HG03354 (cell line): ENCODE measurements at regions not wholly inside any gene's neighbourhood (a gene's known extent, or its start where the extent isn't known, plus 50 kb on each side); places are given as distances from the start of the nearest gene placed in this dataset.
"Not testable (repeated sequence)": the region's sequence is repeated elsewhere in the genome, so short reads cannot be mapped to it uniquely, and the experiment has no call there.

ENCODE experiments used
- ATAC-seq: cut with Tn5 transposase; IDR thresholded peaks from one replicate; pipeline ENCODE4 v1.9.1; 2021; ENCODE audit warnings: mild to moderate bottlenecking; ENCODE audit not compliant: unreplicated experiment, poor library complexity, severe bottlenecking

DNA sequence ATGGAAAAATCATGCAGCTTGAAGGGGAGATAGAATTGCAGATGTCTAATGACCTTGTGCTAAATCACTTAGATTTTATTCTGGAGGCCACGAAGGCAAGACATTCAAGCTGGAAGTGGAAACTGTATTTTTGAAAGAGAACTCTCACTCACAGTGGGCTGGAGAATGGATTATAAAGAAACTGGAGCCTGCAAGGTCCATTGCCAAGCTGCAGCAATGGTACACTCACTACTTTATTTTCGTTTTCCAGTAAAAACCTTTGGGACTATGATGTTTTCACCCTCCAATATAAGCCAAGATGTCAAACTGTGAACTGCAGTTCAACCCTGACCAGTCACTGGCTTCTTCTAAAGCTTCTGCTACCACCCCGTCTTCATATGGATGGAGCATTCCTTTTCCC, 62.0 kb downstream of the SKIDA1 start:
- no peak for ATAC-seq

GRCh38 chr10:21458126-21458871, 67.2 kb downstream of the SKIDA1 start:
- no peak for ATAC-seq

GRCh38 chr10:21456160-21456559, 69.3 kb downstream of the SKIDA1 start:
- no peak for ATAC-seq

GRCh38 chr10:21452203-21452602, 73.3 kb downstream of the SKIDA1 start:
- ATAC-seq: no peak

DNA sequence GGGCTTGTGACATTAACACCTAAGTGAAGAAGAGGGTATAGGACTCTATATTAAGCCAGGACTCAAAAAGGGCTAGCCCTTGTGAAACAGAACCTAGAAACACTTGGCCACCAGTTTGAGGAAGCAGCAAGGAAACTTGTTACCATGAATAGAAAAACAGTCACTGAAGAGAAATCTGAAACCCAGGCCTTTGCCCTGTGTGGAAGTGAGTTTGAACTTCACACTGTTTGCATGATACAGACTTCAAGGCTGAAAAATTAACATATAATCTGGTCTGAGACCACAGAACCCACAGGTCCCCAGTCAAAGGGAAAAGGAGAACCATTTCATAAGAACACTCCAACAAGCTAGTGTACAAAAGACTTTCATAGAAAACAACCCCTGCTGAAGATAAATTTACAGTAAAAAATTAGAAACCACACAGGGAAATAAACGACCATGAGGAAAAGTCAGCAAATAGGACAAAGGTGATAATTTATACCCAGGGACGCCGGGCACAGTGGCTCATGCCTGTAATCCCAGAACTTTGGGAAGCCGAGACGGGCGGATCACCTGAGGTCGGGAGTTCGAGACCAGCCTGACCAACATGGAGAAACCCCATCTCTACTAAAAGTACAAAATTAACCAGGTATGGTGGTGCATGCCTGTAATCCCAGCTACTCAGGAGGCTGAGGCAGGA, 76.1 kb downstream of the SKIDA1 start:
- ATAC-seq: peak; percentile 81

GRCh38 chr10:21445163-21445562, 80.3 kb downstream of the SKIDA1 start:
- no peak for ATAC-seq

GRCh38 chr10:21441625-21442024, 83.9 kb downstream of the SKIDA1 start:
- no peak for ATAC-seq

- ATAC-seq: not testable (repeated sequence)
These were observed 86.6 kb downstream of the SKIDA1 start for GRCh38 chr10:21438914-21439313.

- no peak for ATAC-seq
These were observed 87.6 kb downstream of the SKIDA1 start for GRCh38 chr10:21437770-21438382.

DNA sequence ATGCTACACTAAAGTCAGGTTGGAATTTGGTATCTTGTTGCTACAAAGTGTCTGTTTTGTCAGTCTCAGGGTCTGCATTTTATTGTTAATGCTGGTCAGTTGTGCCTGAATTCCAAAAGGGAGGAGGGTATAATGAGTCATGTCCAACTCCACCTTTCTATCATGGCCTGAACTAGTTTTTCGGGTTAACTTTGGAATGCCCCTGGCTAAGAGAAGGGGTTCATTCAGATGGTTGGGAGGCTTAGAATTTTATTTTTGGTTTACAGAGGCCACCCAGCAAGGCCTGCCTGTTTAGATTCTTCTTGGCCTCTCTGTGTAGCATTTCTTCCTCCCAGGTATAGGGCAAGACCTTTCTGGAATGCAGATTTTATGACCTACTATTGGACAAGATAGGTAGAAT, 93.2 kb downstream of the SKIDA1 start:
- ATAC-seq: no peak

GRCh38 chr10:21431799-21432198, 93.7 kb downstream of the SKIDA1 start:
- no peak for ATAC-seq

DNA sequence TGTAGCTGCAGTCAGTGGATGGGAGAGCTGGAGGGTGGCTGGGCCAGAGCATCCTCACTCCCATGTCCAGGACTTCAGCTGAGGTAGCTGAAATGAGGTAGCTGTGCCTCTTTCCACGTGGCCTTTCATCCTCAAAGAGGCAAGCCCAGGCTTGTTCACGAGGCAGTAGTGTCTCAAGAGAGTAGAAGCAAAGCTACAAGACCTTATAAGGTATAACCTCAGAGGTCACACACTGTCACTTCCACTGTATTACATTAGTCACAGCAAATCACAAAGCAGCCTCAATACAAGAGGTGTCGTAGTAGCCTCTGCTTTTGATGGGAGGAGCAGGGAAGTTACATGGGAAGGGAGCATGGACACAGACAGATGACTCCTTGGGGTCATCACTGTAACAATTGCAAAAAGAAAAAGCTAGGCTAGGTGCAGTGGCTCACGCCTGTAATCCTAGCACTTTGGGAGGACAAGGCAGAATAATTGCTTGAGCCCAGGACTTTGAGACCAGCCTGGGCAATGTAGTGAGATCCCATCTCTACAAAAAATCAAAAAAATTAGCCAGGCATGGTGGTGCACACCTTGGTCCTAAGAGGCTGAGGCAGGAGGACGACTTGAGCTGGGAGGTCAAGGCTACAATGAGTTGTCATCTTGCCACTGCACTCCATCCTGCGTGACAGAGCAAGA, 97.5 kb downstream of the SKIDA1 start:
- ATAC-seq: no peak

- ATAC-seq: no peak
These were observed 101.0 kb downstream of the SKIDA1 start for GRCh38 chr10:21424459-21424861.

DNA sequence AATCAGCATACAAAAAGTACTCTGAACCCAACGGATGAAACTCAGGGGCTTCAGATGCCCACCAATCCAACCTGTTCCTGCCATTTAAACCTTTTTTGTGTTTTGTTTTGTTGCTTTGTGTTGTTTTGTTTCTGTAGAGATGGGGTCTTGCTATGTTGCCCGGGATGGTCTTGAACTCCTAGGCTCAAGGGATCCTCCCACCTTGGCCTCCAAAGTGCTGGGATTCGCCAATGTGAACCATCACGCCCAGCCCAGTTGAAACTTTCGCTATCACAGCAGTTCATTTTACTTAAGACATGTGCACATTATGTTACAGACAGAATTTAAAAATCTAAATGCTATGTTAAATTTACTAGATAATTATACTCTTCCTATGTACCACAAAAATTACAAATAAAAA, 101.6 kb downstream of the SKIDA1 start:
- ATAC-seq: no peak

DNA sequence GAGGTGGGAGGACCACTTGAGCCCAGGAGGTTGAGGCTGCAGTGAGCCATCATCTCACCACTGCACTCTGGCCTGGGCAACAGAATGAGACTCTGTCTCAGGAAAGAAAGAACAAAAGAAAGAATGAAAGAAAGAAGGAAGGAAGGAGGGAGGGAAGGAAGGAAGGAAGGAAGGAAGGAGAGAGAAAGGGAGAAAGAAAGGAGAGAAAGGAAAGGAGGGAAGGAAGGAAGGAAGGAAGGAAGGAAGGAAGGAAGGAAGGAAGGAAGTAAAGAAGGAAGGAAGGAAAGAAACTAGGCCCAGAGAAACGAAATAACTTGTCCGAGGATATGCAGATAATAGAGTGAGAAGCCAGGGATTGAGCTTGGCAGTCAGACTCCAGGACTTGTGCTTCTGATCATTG, 102.1 kb downstream of the SKIDA1 start:
- no peak for ATAC-seq

GRCh38 chr10:21421794-21422193, 103.7 kb downstream of the SKIDA1 start:
- ATAC-seq: no peak

DNA sequence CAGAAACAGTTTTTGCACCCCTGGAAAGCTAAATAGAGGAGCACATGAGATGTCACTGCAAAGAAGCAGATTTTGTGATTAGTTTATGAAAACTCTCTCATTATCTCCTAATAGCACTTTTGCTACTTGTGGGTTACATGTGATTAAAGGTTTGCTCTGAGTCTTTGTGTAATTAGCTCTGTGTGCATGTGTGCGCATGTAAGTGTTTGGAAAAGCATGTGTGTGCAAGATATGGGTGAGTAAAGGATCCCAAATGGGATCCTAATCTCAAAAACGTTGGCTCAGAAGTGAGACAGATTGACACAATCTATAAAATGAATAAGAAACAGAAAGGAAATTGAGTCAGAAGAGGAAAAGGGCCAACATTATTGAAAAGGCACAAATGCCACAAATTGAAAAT, 104.5 kb downstream of the SKIDA1 start:
- ATAC-seq: no peak

- ATAC-seq: not testable (repeated sequence)
These were observed 106.4 kb downstream of the SKIDA1 start for GRCh38 chr10:21418981-21419576.

DNA sequence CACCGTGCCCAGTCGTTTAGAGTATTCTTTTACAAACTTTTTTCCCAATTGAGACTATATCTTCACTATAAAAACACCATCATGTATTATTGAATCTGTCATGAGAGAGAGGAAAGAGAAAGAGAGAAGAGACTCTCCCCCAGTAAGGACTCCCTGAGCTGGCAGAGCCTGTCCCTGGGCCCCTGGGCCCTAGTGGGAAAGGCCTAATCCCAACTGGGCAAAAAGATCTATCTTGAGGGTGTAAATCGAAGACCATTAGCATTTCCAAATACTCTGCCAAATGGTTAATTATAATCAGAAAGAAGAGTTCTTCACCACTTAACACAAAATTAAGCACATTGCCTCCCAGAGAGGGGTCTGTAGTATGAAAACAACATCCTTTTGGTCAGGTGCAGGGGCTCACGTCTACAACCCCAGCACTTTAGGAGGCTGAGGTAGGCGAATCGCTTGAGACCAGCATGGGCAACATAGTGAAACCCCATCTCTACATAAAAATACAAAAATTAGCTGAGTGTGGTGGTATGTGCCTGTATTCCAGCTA, 108.2 kb downstream of the SKIDA1 start:
- no peak for ATAC-seq

DNA sequence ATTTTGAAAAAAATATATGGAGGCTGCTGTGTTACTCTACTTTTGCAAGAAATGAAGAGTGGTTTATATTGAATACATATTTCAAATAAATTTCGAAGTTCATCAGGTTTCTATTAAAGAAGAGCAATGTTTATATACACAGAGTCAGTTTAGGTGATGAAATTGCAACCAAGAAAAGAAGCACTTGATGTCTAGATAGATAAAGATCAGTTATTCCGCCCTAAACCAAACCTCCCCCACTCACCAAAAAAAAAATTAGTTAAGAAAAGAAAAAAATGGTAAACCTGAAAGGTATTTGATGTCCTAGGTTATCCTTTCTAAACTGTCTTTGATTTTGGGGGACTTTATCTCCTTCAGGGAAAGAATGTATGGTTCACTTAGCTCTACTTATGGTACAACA, 111.8 kb downstream of the SKIDA1 start:
- ATAC-seq: no peak
